HEK293T (cell line): ENCODE measurements at regions not wholly inside any gene's neighbourhood (a gene's known extent, or its start where the extent isn't known, plus 50 kb on each side); places are given as distances from the start of the nearest gene placed in this dataset.

Source experiments
- CTCF ChIA-PET: fragments of 350-600 bp; formaldehyde crosslinking; extraction: SDS; loops from one replicate; lab custom pipeline; 2021; ENCODE audit warnings: antibody characterized with exemption, inconsistent platforms; lab: Yijun Ruan, JAX
- POLR2A ChIA-PET: fragments of 350-600 bp; formaldehyde crosslinking; extraction: SDS; loops from one replicate; lab custom pipeline; 2020; ENCODE audit warnings: antibody characterized with exemption, inconsistent platforms; lab: Yijun Ruan, JAX
- DNase-seq: peaks from one replicate; pipeline ENCODE4 v3.0.0; 2012; ENCODE audit warnings: mixed read lengths; ENCODE audit errors: extremely low spot score
- ARNT ChIP-seq: fragments of 450-650 bp; IDR thresholded peaks from 2 replicates; pipeline ENCODE4 v1.6.1; 2017; ENCODE audit warnings: mild to moderate bottlenecking
- BHLHE40 ChIP-seq: fragments of 450-650 bp; IDR thresholded peaks from 2 replicates; pipeline ENCODE4 v1.6.1; 2016; ENCODE audit warnings: mild to moderate bottlenecking, moderate library complexity, borderline replicate concordance
- CTBP1 ChIP-seq: fragments of 450-650 bp; IDR thresholded peaks from 2 replicates; pipeline ENCODE4 v1.6.1; 2016; ENCODE audit warnings: borderline replicate concordance
- ELF4 ChIP-seq: fragments of 450-650 bp; IDR thresholded peaks from 2 replicates; pipeline ENCODE4 v1.6.1; 2017; ENCODE audit warnings: antibody characterized with exemption
- FOXA1 ChIP-seq: fragments of 450-650 bp; IDR thresholded peaks from 2 replicates; pipeline ENCODE4 v1.6.1; 2016; ENCODE audit warnings: mild to moderate bottlenecking
- FOXK2 ChIP-seq: fragments of 450-650 bp; IDR thresholded peaks from 2 replicates; pipeline ENCODE4 v1.6.1; 2016; ENCODE audit warnings: mild to moderate bottlenecking
- FOXM1 ChIP-seq: fragments of 450-650 bp; IDR thresholded peaks from 2 replicates; pipeline ENCODE4 v1.6.1; 2017; ENCODE audit warnings: mild to moderate bottlenecking, borderline replicate concordance
- HDGF ChIP-seq: fragments of 450-650 bp; IDR thresholded peaks from 2 replicates; pipeline ENCODE4 v1.6.1; 2017; ENCODE audit warnings: antibody characterized with exemption, borderline replicate concordance
- L3MBTL2 ChIP-seq: fragments of 450-650 bp; conservative IDR thresholded peaks from 2 replicates; pipeline ENCODE4 v1.6.1; 2016; ENCODE audit warnings: mild to moderate bottlenecking
- LEF1 ChIP-seq: fragments of 450-650 bp; IDR thresholded peaks from 2 replicates; pipeline ENCODE4 v1.6.1; 2017; ENCODE audit warnings: mild to moderate bottlenecking, borderline replicate concordance
- NFRKB ChIP-seq: fragments of 450-650 bp; IDR thresholded peaks from 2 replicates; pipeline ENCODE4 v1.6.1; 2016; ENCODE audit warnings: mild to moderate bottlenecking, moderate library complexity
- SP1 ChIP-seq: fragments of 450-650 bp; IDR thresholded peaks from 2 replicates; pipeline ENCODE4 v1.6.1; 2017
- SUZ12 ChIP-seq: fragments of 450-650 bp; IDR thresholded peaks from 2 replicates; pipeline ENCODE4 v1.6.1; 2016; ENCODE audit warnings: mild to moderate bottlenecking
- TARDBP ChIP-seq: fragments of 450-650 bp; IDR thresholded peaks from 2 replicates; pipeline ENCODE4 v1.6.1; 2016
- ZNF384 ChIP-seq: fragments of 450-650 bp; IDR thresholded peaks from 2 replicates; pipeline ENCODE4 v1.6.1; 2016
- TF ChIP-seq, protein P1 (sequence below): fragments of 450-650 bp; IDR thresholded peaks from 2 replicates; pipeline ENCODE4 v1.6.1; 2016

DNA sequence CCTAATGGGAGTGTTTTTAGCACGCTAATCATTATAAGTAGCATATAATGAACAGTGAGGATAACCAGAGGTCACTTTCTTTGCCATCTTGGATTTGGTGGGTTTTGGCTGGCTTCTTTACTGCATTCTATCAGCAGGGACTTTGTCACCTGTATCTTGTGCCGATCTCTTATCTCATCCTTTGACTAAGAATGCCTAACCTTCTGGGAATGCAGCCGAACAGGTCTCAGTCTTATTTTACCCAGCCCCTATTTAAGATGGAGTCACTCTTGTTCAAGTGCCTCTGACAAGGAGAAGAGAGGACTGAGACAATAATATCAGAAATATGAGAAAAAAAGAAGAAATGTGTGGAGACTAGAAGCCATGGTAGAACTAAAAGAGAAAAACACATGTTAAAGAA, 276.4 kb downstream of the TMX3 start:
- POLR2A ChIA-PET, result no interaction called here

DNA sequence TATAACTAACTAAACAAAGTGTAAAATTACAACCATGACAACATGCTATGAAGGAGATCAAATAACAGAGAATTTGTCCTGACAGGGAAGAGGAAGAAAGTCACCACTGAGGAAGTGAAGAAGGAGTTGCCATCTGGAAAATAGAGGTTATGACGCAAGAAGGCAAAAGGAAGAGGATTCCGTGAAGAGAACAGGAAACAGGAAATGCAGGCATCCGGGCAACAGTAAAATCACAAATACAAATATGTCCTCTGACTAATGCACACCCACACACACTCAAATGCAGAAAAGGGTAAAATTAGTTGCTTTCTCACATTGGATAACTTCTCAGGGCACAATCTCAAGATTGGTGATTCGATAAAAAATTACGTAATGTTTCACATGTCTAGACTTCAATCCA, 278.4 kb downstream of the TMX3 start:
- POLR2A ChIA-PET, result no interaction called here
- CTCF ChIA-PET, result no interaction called here
- no peak for DNase-seq
- TF ChIP-seq ZNF384, result no peak
- TF ChIP-seq, protein P1, sequence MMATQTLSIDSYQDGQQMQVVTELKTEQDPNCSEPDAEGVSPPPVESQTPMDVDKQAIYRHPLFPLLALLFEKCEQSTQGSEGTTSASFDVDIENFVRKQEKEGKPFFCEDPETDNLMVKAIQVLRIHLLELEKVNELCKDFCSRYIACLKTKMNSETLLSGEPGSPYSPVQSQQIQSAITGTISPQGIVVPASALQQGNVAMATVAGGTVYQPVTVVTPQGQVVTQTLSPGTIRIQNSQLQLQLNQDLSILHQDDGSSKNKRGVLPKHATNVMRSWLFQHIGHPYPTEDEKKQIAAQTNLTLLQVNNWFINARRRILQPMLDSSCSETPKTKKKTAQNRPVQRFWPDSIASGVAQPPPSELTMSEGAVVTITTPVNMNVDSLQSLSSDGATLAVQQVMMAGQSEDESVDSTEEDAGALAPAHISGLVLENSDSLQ, result no peak
- no peak for TF ChIP-seq LEF1
- no peak for TF ChIP-seq BHLHE40
- no peak for TF ChIP-seq HDGF
- no peak for TF ChIP-seq FOXK2
- no peak for TF ChIP-seq ARNT
- no peak for TF ChIP-seq NFRKB
- no peak for TF ChIP-seq SP1
- TF ChIP-seq ELF4, result no peak
- no peak for TF ChIP-seq SUZ12
- TF ChIP-seq FOXA1, result no peak
- TF ChIP-seq FOXM1, result no peak
- TF ChIP-seq L3MBTL2, result no peak
- TF ChIP-seq TARDBP, result no peak
- TF ChIP-seq CTBP1, result no peak

More for the DNA sequence above, 276.4 kb downstream of the TMX3 start:
- DNase-seq, result no peak
- CTCF ChIA-PET, result no interaction called here
- TF ChIP-seq ARNT (no peak), ELF4 (no peak), L3MBTL2 (no peak), BHLHE40 (no peak), NFRKB (no peak), SP1 (no peak), FOXK2 (no peak)

DNA sequence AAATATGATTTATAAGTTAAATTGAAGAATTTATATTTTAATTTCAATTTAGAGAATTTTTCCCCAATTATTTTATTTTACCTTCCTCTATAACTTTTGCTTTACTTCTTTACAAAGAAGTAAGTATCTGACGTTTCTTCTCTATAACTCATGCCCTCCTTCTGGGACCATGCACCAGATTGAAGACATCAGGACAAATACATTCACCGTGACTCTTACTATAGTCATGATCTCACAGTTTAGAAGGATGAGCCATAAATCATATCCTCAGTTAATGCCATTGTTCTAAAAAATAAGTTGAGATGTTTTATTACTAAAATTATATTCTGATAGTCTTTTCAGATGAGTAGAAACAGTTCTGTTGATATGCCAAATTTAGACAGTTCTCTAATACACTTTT, 279.3 kb downstream of the TMX3 start:
- no peak for DNase-seq
- ChIA-PET CTCF (no interaction called here), POLR2A (no interaction called here)
- TF ChIP-seq FOXA1 (no peak), NFRKB (no peak), FOXM1 (no peak), ELF4 (no peak), BHLHE40 (no peak)

DNA sequence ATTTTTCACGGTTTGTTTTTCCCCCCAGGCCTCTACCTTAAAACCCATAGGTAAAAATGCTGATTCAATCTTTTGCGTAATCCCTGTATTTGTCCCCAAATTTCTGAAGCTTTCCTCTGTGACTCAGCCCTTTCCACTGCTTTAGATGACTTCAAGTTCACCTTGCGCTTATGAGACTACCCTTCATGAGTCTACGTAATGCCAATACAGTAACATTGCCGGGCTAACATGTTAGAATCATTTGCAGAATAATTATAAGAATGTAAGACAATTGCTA, 283.0 kb downstream of the TMX3 start:
- CTCF ChIA-PET, result no interaction called here
- TF ChIP-seq FOXM1 (no peak), CTBP1 (no peak), ELF4 (no peak), NFRKB (no peak), TARDBP (no peak), LEF1 (no peak), HDGF (no peak)
- no peak for DNase-seq

DNA sequence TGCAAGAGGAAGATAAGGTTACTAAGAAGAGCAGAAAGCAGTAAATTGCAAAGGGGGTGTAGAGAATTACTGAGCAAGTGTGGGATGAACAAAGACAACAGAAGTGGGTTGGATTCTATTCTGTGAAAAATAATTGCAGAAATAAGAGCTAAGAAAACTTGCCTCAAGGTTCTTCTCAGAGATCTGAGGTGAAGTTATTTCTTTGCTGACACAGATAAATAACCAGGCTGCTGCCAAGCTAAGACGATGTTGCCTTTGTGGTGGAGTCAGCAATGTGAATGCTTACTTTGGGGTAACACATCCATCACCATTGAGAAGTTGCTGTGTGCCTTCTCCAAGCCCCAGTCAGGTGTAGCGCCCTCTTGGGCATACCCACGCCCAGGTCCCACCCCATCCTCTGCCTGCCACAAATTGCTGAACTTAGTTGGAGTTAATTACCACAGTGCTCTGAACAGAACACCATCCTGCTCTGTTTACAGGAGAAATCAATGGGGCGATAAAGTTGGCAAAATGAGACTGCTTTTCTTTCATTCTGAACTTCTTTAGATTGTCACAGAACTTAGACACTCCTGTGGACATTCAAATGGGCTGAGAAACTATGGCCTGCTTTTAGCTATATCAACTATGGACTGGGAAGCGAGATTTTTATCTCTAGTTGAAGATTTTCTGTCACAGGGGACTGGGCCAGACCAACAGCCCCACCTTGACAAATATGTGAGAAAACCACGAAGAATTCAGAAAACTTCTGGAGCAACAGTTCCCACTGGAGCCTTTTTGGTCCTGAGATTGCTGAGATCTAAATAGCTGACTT, 283.6 kb downstream of the TMX3 start:
- DNase-seq, result no peak
- ChIA-PET CTCF (interaction anchor here (0.5 kb wide), 1 partner anchor 25 kb away, joined by 3 read pairs; no protein-coding TSS in a partner anchor), POLR2A (no interaction called here)
- no peak for TF ChIP-seq CTBP1
- TF ChIP-seq TARDBP, result no peak
- TF ChIP-seq FOXA1, result no peak
- no peak for TF ChIP-seq NFRKB
- TF ChIP-seq HDGF, result no peak
- TF ChIP-seq ZNF384, result no peak

More for the DNA sequence above, 283.0 kb downstream of the TMX3 start:
- POLR2A ChIA-PET, result no interaction called here

DNA sequence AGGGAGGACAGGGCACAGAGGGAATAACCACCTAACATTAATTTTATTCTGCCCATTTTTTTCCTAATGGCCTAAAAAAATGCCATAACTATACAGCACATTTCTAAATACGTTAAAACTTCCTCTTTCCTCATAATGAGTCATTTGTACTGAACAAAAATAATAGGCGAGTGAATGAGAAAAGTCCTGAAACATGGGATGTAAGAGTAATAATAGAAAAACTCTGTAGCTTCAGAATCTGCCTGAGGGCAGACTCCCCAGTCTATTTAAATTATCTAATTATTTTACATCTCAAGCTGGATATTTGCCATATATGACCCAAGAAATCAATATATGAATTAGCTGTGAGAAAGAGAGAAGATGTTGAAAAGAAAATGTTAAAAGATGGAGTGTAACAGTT, 285.1 kb downstream of the TMX3 start:
- TF ChIP-seq LEF1 (no peak), HDGF (no peak)
- CTCF ChIA-PET, result no interaction called here
- no peak for DNase-seq
- POLR2A ChIA-PET, result no interaction called here

DNA sequence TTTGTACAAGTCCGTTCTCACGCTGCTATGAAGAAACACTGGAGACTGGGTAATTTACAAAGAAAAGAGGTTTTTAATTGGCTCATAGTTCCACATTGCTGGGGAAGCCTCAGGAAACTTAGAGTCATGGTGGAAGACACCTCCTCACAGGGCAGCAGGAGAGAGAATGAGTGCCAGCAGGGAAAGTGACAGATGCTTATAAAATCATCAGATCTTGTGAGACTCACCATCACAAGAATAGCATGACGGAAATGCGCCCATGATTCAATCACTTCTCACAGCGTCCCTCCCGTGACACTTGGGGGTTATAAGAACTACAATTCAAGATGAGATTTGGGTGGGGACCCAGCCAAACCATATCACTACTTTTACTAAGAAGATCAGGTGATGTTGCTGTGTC, 285.8 kb downstream of the TMX3 start:
- ChIA-PET POLR2A (no interaction called here), CTCF (no interaction called here)
- no peak for DNase-seq
- TF ChIP-seq HDGF, result no peak
- no peak for TF ChIP-seq ZNF384

DNA sequence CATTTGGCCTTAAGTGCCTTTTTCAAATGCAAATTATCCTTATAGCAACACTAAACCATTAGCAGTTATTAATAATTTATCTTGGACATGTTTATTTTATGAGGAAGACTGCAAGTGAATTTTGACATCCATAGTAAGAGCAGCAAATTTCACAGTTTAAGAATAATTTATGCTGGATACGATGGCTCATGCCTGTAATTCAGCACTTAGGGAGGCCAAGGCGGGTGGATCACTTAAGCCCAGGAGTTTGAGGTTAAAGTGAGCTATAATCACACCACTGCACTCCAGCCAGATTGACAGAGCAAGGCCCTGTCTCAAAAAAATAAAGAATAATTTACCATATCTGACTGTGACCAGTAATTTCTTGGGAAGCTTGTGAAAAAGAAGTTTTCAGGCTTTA, 286.2 kb downstream of the TMX3 start:
- ChIA-PET POLR2A (no interaction called here), CTCF (no interaction called here)
- no peak for DNase-seq
- no peak for TF ChIP-seq SP1
- TF ChIP-seq ZNF384, result no peak
- TF ChIP-seq SUZ12, result no peak
- TF ChIP-seq ELF4, result no peak
- TF ChIP-seq, protein P1, result no peak
- no peak for TF ChIP-seq L3MBTL2
- no peak for TF ChIP-seq LEF1
- no peak for TF ChIP-seq BHLHE40
- TF ChIP-seq FOXK2, result no peak
- TF ChIP-seq CTBP1, result no peak
- TF ChIP-seq FOXM1, result no peak
- no peak for TF ChIP-seq FOXA1
- TF ChIP-seq ARNT, result no peak
- TF ChIP-seq NFRKB, result no peak
- no peak for TF ChIP-seq TARDBP
